HEK293 (cell line): ENCODE measurements at regions not wholly inside any gene's neighbourhood (a gene's known extent, or its start where the extent isn't known, plus 50 kb on each side); places are given as distances from the start of the nearest gene placed in this dataset.
"Not testable (repeated sequence)": the region's sequence is repeated elsewhere in the genome, so short reads cannot be mapped to it uniquely, and the experiment has no call there.

ENCODE experiments used
- CTCF ChIA-PET: fragments of 350-600 bp; formaldehyde crosslinking; extraction: SDS; loops from one replicate; lab custom pipeline; 2021; ENCODE audit warnings: antibody characterized with exemption; lab: Yijun Ruan, JAX
- POLR2A ChIA-PET: fragments of 300-600 bp; formaldehyde crosslinking; extraction: SDS; loops from one replicate; lab custom pipeline; 2020; ENCODE audit warnings: antibody characterized with exemption, inconsistent platforms; lab: Yijun Ruan, JAX
- H3K27ac ChIP-seq: fragments of 200-500 bp; sonication (Bioruptor generic); 2 replicates; pipeline ENCODE4 v1.5.1; 2014; ENCODE audit warnings: low read depth, low read length, control low read depth, inconsistent platforms; ENCODE audit errors: extremely low read depth
- H3K36me3 ChIP-seq, 2 experiments: fragments of 200-500 bp in 1 of 2; sonication (Bioruptor generic) in 1 of 2; 1 replicate in 1 of 2; 2 replicates in 1 of 2; pipeline ENCODE4 v1.5.1; 2014 to 2017; ENCODE audit warnings: inconsistent platforms in 2 of 2, low read length in 2 of 2; ENCODE audit not compliant: control insufficient read depth in 2 of 2, insufficient read depth in 1 of 2
- H3K4me1 ChIP-seq: fragments of 200-500 bp; sonication (Bioruptor generic); 2 replicates; pipeline ENCODE4 v1.5.1; 2014; ENCODE audit warnings: mild to moderate bottlenecking, low read length, inconsistent platforms; ENCODE audit not compliant: control insufficient read depth, insufficient read depth
- H3K4me3 ChIP-seq: 2 replicates; pipeline ENCODE4 v1.5.1; 2011; ENCODE audit warnings: low read depth, mild to moderate bottlenecking, control low read depth, low read length, moderate library complexity
- H3K9me3 ChIP-seq: fragments of 200-500 bp; sonication (Bioruptor generic); 2 replicates; pipeline ENCODE4 v1.5.1; 2014; ENCODE audit warnings: low read depth, low read length, inconsistent platforms; ENCODE audit not compliant: control insufficient read depth, insufficient read depth
- CTCF ChIP-seq: fragments of 450-650 bp; formaldehyde crosslinking; IDR thresholded peaks from 2 replicates; pipeline ENCODE4 v1.5.1; 2016; ENCODE audit warnings: missing biosample characterization, missing genetic modification characterization
- GLIS1 ChIP-seq: fragments of 450-650 bp; formaldehyde crosslinking; IDR thresholded peaks from 2 replicates; pipeline ENCODE4 v1.5.1; 2016; ENCODE audit warnings: missing biosample characterization, missing genetic modification characterization
- GLIS2 ChIP-seq: fragments of 450-650 bp; formaldehyde crosslinking; IDR thresholded peaks from 2 replicates; pipeline ENCODE4 v1.5.1; 2016; ENCODE audit warnings: missing biosample characterization, missing genetic modification characterization
- PATZ1 ChIP-seq: fragments of 450-650 bp; formaldehyde crosslinking; IDR thresholded peaks from 2 replicates; pipeline ENCODE4 v1.5.1; 2016; ENCODE audit warnings: missing biosample characterization, missing genetic modification characterization
- SP2 ChIP-seq: fragments of 450-650 bp; formaldehyde crosslinking; IDR thresholded peaks from 2 replicates; pipeline ENCODE4 v1.5.1; 2016; ENCODE audit warnings: missing biosample characterization, missing genetic modification characterization
- SP3 ChIP-seq: fragments of 450-650 bp; formaldehyde crosslinking; IDR thresholded peaks from 2 replicates; pipeline ENCODE4 v1.5.1; 2016; ENCODE audit warnings: missing biosample characterization, missing genetic modification characterization
- ZBTB20 ChIP-seq: fragments of 450-650 bp; formaldehyde crosslinking; IDR thresholded peaks from 2 replicates; pipeline ENCODE4 v1.5.1; 2016; ENCODE audit warnings: missing biosample characterization, missing genetic modification characterization
- ZBTB26 ChIP-seq: fragments of 450-650 bp; formaldehyde crosslinking; optimal IDR thresholded peaks from 2 replicates; pipeline ENCODE3; 2016; ENCODE audit warnings: missing biosample characterization, mild to moderate bottlenecking, missing genetic modification characterization
- ZBTB48 ChIP-seq: fragments of 450-650 bp; formaldehyde crosslinking; IDR thresholded peaks from 2 replicates; pipeline ENCODE4 v1.5.1; 2016; ENCODE audit warnings: missing biosample characterization, missing genetic modification characterization
- ZBTB8A ChIP-seq: fragments of 450-650 bp; formaldehyde crosslinking; IDR thresholded peaks from 2 replicates; pipeline ENCODE4 v1.5.1; 2016; ENCODE audit warnings: missing biosample characterization, missing genetic modification characterization
- ZFHX2 ChIP-seq: fragments of 450-650 bp; formaldehyde crosslinking; conservative IDR thresholded peaks from 2 replicates; pipeline ENCODE4 v1.5.1; 2016; ENCODE audit warnings: missing biosample characterization, missing genetic modification characterization
- ZIC2 ChIP-seq: fragments of 450-650 bp; formaldehyde crosslinking; IDR thresholded peaks from 2 replicates; pipeline ENCODE4 v1.5.1; 2016; ENCODE audit warnings: missing biosample characterization, missing genetic modification characterization
- ZNF335 ChIP-seq: fragments of 450-650 bp; formaldehyde crosslinking; conservative IDR thresholded peaks from 2 replicates; pipeline ENCODE4 v1.5.1; 2016; ENCODE audit warnings: missing biosample characterization, missing genetic modification characterization
- ZNF341 ChIP-seq: fragments of 450-650 bp; formaldehyde crosslinking; IDR thresholded peaks from 2 replicates; pipeline ENCODE4; 2016; ENCODE audit warnings: low read depth, missing biosample characterization, missing genetic modification characterization
- ZNF350 ChIP-seq: fragments of 450-650 bp; formaldehyde crosslinking; IDR thresholded peaks from 2 replicates; pipeline ENCODE4 v1.5.0; 2017; ENCODE audit warnings: missing biosample characterization, mild to moderate bottlenecking, missing genetic modification characterization
- ZNF398 ChIP-seq: fragments of 450-650 bp; formaldehyde crosslinking; IDR thresholded peaks from 2 replicates; pipeline ENCODE4 v1.5.1; 2017; ENCODE audit warnings: missing biosample characterization, missing genetic modification characterization
- ZNF692 ChIP-seq: fragments of 450-650 bp; formaldehyde crosslinking; IDR thresholded peaks from 2 replicates; pipeline ENCODE4 v1.5.1; 2016; ENCODE audit warnings: missing biosample characterization, missing genetic modification characterization

GRCh38 chr1:211890091-211890995 is 59.8 kb upstream of the LPGAT1 start:
- H3K27ac ChIP-seq, H3K4me3 ChIP-seq, H3K36me3 ChIP-seq, H3K9me3 ChIP-seq, H3K4me1 ChIP-seq: not testable (repeated sequence)
- ChIA-PET POLR2A (interaction anchor here (0.5 kb wide), 1 partner anchor 902 kb away, joined by 3 read pairs; no protein-coding TSS in a partner anchor), CTCF (interaction anchor here (0.6 kb wide), 1 partner anchor 209 kb away, joined by 3 read pairs; no protein-coding TSS in a partner anchor)
- TF ChIP-seq SP3 (tag by site-specific recombination) (peak; percentile 16; the same call in 1 of the 2 replicates), ZNF350 (0 out of 2 replicates have a peak, but pooled peaks have one; percentile 4)
- TF ChIP-seq, all 188 proteins: peak for 2; not testable (repeated sequence) for 186

GRCh38 chr1:211889307-211890090 is 58.9 kb upstream of the LPGAT1 start:
- peak overlapping the region; percentile 22 for H3K4me3 ChIP-seq
- POLR2A ChIA-PET, result interaction anchor here (0.5 kb wide), 1 partner anchor 903 kb away, joined by 3 read pairs; no protein-coding TSS in a partner anchor

More at GRCh38 chr1:211889307-211890090, 58.9 kb upstream of the LPGAT1 start:
- H3K9me3 ChIP-seq, H3K4me1 ChIP-seq, H3K36me3 ChIP-seq, H3K27ac ChIP-seq: not testable (repeated sequence)
- TF ChIP-seq ZBTB8A (peak; percentile 92), ZNF341 (tag by site-specific recombination) (peak; percentile 88), SP2 (peak; percentile 49), GLIS2 (tag by site-specific recombination) (0 out of 2 replicates have a peak, but pooled peaks have one; percentile 23), ZBTB48 (tag by site-specific recombination) (0 out of 2 replicates have a peak, but pooled peaks have one; percentile 6), ZBTB26 (tag by site-specific recombination) (peak; percentile 69), CTCF (tag by site-specific recombination) (peak; percentile 35; the same call in 1 of the 2 replicates), ZBTB20 (tag by site-specific recombination) (0 out of 2 replicates have a peak, but pooled peaks have one; percentile 33), ZNF398 (tag by site-specific recombination) (peak; percentile 19; the same call in 1 of the 2 replicates), GLIS1 (tag by site-specific recombination) (0 out of 2 replicates have a peak, but pooled peaks have one; percentile 23), PATZ1 (tag by site-specific recombination) (peak; percentile 10; the same call in 1 of the 2 replicates), ZNF335 (tag by site-specific recombination) (peak; percentile 13; the same call in 1 of the 2 replicates), ZNF692 (0 out of 2 replicates have a peak, but pooled peaks have one; percentile 19), ZIC2 (tag by site-specific recombination) (peak; percentile 78), ZFHX2 (tag by site-specific recombination) (peak; percentile 71), ZNF350 (peak; percentile 52; the same call in 1 of the 2 replicates)
- CTCF ChIA-PET, result interaction anchor here (0.6 to 1.7 kb wide), 5 partner anchors 61 to 449 kb away, joined by 3 to 6 read pairs (median 3); no protein-coding TSS in a partner anchor
